B cell (primary cell): ENCODE measurements at regions not wholly inside any gene's neighbourhood (a gene's known extent, or its start where the extent isn't known, plus 50 kb on each side); places are given as distances from the start of the nearest gene placed in this dataset.

Experiments
- EZH2 ChIP-seq: IDR thresholded peaks from 2 replicates; pipeline ENCODE4 v1.6.1; 2012; ENCODE audit warnings: borderline replicate concordance, low read depth, mild to moderate bottlenecking, moderate library complexity, low read length; ENCODE audit not compliant: insufficient read depth, poor library complexity, severe bottlenecking
- TF ChIP-seq, protein P1 (sequence below): fragments of 200-600 bp; IDR thresholded peaks from one replicate; pipeline ENCODE4 v1.8.0; 2022; ENCODE audit warnings: antibody characterized with exemption, mild to moderate bottlenecking

DNA sequence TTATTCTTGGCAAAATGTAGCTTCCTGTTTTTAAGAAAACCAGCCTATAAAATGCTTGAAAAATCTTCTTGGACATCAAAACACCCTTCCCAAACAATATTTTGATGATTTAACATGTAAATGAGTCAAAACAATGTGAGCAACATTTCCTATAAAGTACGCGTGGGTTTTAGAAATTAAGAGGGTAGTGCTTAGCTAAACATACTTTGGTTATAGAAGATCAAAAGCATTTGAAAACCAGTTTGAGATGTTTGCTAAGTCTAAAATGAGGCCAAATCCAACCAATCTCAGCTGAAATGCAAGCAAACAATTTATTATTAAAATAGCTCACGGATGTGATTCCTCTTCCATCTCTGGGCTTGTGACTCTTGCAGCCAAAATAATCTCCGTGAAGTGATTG is 350.4 kb downstream of the TGFB2 start:
- TF ChIP-seq, protein P1, sequence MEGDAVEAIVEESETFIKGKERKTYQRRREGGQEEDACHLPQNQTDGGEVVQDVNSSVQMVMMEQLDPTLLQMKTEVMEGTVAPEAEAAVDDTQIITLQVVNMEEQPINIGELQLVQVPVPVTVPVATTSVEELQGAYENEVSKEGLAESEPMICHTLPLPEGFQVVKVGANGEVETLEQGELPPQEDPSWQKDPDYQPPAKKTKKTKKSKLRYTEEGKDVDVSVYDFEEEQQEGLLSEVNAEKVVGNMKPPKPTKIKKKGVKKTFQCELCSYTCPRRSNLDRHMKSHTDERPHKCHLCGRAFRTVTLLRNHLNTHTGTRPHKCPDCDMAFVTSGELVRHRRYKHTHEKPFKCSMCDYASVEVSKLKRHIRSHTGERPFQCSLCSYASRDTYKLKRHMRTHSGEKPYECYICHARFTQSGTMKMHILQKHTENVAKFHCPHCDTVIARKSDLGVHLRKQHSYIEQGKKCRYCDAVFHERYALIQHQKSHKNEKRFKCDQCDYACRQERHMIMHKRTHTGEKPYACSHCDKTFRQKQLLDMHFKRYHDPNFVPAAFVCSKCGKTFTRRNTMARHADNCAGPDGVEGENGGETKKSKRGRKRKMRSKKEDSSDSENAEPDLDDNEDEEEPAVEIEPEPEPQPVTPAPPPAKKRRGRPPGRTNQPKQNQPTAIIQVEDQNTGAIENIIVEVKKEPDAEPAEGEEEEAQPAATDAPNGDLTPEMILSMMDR: no peak
- no peak for TF ChIP-seq EZH2
